HG02884 (cell line): ENCODE measurements at regions not wholly inside any gene's neighbourhood (a gene's known extent, or its start where the extent isn't known, plus 50 kb on each side); places are given as distances from the start of the nearest gene placed in this dataset.
"Not testable (repeated sequence)": the region's sequence is repeated elsewhere in the genome, so short reads cannot be mapped to it uniquely, and the experiment has no call there.

Experiments used
- ATAC-seq: cut with Tn5 transposase; IDR thresholded peaks from one replicate; pipeline ENCODE4 v1.9.1; 2021; ENCODE audit warnings: mild to moderate bottlenecking, moderate library complexity; ENCODE audit not compliant: unreplicated experiment

- ATAC-seq = no peak
Measured at GRCh38 chr5:112570708-112571444, 151.8 kb upstream of the EPB41L4A start.

- no peak for ATAC-seq
Measured at GRCh38 chr5:112573441-112573840, 154.4 kb upstream of the EPB41L4A start.

- no peak for ATAC-seq
Measured at GRCh38 chr5:112574536-112574935, 155.5 kb upstream of the EPB41L4A start.

GRCh38 chr5:112576298-112576925 lies 157.3 kb upstream of the EPB41L4A start:
- no peak for ATAC-seq

- no peak for ATAC-seq
Measured at GRCh38 chr5:112579599-112580170, 158.0 kb upstream of the APC start.

- ATAC-seq = no peak
Measured at GRCh38 chr5:112581811-112582320, 155.8 kb upstream of the APC start.

GRCh38 chr5:112583166-112583565 lies 154.5 kb upstream of the APC start:
- ATAC-seq = no peak

- ATAC-seq = no peak
Measured at GRCh38 chr5:112584781-112585180, 152.9 kb upstream of the APC start.

- ATAC-seq = no peak
Measured at GRCh38 chr5:112586596-112587062, 151.1 kb upstream of the APC start.

- not testable (repeated sequence) for ATAC-seq
Measured at GRCh38 chr5:112590858-112591257, 146.8 kb upstream of the APC start.

GRCh38 chr5:112594095-112594850 lies 143.4 kb upstream of the APC start:
- no peak for ATAC-seq

GRCh38 chr5:112594941-112595340 lies 142.7 kb upstream of the APC start:
- no peak for ATAC-seq

- ATAC-seq = no peak
Measured at GRCh38 chr5:112597831-112598230, 139.9 kb upstream of the APC start.

GRCh38 chr5:112600510-112600909 lies 137.2 kb upstream of the APC start:
- not testable (repeated sequence) for ATAC-seq

GRCh38 chr5:112604732-112605630 lies 132.7 kb upstream of the APC start:
- ATAC-seq = no peak

GRCh38 chr5:112608975-112609374 lies 128.7 kb upstream of the APC start:
- no peak for ATAC-seq

- no peak for ATAC-seq
Measured at GRCh38 chr5:112612663-112613062, 125.0 kb upstream of the APC start.

- ATAC-seq = no peak
Measured at GRCh38 chr5:112614285-112614684, 123.4 kb upstream of the APC start.

- ATAC-seq = no peak
Measured at GRCh38 chr5:112614986-112615385, 122.7 kb upstream of the APC start.
